Breast epithelium (tissue), 3 donors: ENCODE measurements at regions not wholly inside any gene's neighbourhood (a gene's known extent, or its start where the extent isn't known, plus 50 kb on each side); places are given as distances from the start of the nearest gene placed in this dataset.

Source experiments
- POLR2AphosphoS5 ChIP-seq, 3 donors: sonication (generic); formaldehyde crosslinking; IDR thresholded peaks; one replicate each; pipeline ENCODE4 v1.6.1; 2017; ENCODE audit warnings: antibody characterized with exemption in 3 of 3
- TF ChIP-seq, protein P1 (sequence below), 3 donors: fragments of 450-650 bp; IDR thresholded peaks; one replicate each; pipeline ENCODE4 v1.5.1; 2016 to 2017; ENCODE audit warnings: antibody characterized with exemption in 3 of 3, mild to moderate bottlenecking in 3 of 3, moderate library complexity in 3 of 3

DNA sequence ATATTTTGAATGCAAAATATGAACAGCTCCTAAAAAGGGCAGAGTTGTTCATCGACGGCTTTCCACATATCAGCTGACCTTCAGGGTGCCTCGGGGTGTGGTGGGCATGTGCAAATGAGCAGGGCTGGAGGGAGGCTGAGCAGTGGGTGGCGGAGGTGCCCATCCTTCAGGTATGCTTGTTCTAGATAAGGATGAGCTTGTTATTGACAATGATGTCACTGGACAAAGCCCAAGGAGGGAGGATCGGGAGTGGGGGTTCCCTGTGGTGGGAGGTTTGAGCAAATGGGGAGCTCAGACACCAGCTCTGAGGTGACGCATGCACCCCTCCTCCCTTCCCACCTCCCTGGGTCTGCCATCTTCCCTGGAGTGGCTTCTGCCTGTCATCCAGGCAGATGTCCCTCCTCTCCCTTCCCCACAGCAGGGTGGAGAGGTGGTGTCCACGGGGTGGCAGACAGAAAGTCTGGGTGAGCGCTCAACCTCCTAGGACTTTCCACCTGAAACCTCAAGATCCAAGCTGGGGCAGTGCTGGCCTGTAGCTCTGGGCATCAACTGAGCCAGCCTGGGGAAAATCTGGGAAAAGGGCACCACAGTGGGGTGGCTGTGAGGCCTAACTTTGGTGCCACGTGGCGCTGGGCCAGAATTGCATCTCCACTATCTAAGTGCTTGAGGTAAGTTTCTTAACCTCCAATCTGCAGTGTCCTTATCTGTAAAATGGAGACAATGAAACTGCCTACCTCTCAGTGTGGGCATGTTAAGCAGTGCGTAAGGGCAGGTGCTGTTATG is 106.3 kb upstream of the THY1 start:
- TF ChIP-seq, protein P1, sequence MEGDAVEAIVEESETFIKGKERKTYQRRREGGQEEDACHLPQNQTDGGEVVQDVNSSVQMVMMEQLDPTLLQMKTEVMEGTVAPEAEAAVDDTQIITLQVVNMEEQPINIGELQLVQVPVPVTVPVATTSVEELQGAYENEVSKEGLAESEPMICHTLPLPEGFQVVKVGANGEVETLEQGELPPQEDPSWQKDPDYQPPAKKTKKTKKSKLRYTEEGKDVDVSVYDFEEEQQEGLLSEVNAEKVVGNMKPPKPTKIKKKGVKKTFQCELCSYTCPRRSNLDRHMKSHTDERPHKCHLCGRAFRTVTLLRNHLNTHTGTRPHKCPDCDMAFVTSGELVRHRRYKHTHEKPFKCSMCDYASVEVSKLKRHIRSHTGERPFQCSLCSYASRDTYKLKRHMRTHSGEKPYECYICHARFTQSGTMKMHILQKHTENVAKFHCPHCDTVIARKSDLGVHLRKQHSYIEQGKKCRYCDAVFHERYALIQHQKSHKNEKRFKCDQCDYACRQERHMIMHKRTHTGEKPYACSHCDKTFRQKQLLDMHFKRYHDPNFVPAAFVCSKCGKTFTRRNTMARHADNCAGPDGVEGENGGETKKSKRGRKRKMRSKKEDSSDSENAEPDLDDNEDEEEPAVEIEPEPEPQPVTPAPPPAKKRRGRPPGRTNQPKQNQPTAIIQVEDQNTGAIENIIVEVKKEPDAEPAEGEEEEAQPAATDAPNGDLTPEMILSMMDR (IDR thresholded peaks at IDR 0.05): no peak
- TF ChIP-seq POLR2AphosphoS5 (IDR thresholded peaks at IDR 0.05): no peak
